ENCODE measurements at regions not wholly inside any gene's neighbourhood (a gene's known extent, or its start where the extent isn't known, plus 50 kb on each side); places are given as distances from the start of the nearest gene placed in this dataset.

DNA sequence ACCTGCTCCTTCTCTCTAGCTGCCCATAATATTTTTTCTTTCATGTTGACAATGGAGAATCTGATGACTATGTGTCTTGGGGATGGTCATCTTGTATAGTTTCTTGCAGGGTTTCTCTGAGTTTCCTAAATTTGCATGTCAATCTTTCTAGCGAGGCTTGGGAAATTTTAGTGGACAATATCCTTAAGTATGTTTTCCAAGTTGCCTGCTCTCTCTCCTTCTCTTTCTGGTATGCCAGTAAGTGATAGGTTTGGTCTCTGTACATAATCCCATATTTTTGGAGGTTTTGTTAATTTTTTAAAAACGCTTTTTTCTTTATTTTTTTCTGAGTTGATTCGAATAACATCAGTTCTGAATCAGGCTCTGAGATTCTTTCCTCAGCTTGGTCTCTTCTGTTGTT, 370.9 kb upstream of the LYPLAL1 start:
- Histone ChIP-seq H3K9ac (no peak overlapping the region), H3K36me3 (ENCODE audit: insufficient read depth) (no peaks in the 10 kb centered on the region), H3K27ac (no peak overlapping the region), H2AFZ (ENCODE audit: low read depth) (no peak overlapping the region), H4K20me1 (ENCODE audit: insufficient read depth) (no peaks in the 10 kb centered on the region), H3K4me1 (ENCODE audit: low read depth, poor library complexity, severe bottlenecking) (no peaks in the 10 kb centered on the region), H3K4me3 (IDR thresholded peaks at IDR 0.05; ENCODE audit: insufficient read depth, low read depth, low read length) (no peak overlapping the region), H3K27me3 (ENCODE audit: insufficient read depth, low read depth) (no peaks in the 10 kb centered on the region), H3K4me2 (no peak overlapping the region), H3K79me2 (ENCODE audit: insufficient read depth, low read depth) (no peaks in the 10 kb centered on the region)
- TF ChIP-seq, protein P1, sequence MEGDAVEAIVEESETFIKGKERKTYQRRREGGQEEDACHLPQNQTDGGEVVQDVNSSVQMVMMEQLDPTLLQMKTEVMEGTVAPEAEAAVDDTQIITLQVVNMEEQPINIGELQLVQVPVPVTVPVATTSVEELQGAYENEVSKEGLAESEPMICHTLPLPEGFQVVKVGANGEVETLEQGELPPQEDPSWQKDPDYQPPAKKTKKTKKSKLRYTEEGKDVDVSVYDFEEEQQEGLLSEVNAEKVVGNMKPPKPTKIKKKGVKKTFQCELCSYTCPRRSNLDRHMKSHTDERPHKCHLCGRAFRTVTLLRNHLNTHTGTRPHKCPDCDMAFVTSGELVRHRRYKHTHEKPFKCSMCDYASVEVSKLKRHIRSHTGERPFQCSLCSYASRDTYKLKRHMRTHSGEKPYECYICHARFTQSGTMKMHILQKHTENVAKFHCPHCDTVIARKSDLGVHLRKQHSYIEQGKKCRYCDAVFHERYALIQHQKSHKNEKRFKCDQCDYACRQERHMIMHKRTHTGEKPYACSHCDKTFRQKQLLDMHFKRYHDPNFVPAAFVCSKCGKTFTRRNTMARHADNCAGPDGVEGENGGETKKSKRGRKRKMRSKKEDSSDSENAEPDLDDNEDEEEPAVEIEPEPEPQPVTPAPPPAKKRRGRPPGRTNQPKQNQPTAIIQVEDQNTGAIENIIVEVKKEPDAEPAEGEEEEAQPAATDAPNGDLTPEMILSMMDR (conservative IDR thresholded peaks at IDR 0.05; ENCODE audit: low read depth, low read length) = no peak

DNA sequence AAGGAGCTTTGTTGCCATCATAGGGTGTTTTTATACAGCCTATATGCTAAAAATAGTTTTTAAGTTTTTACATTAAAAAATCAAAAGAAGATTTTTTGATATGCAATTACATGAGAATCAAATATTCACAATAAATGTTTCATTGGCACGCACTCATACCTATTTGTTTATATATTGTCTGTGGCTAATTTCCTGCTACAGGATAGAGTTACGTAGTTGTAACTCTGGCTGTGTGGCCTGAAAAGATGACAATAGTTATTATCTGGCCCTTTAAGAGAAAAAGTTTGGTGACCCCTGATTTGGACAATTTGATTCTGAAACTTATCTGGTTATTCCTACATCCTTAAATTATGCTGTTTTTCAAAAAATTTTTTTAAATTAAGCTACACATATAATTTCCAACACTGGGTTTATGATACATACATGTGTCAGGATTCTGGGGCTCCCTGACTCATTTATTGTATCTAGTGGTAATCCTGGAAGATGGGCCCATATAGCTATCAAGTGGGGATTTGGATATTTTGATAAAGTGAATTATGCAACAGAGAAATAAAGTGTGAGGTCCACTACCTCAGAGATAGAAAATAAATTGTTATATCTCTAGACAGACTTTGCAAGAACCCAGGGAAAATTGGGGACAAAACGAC, 370.2 kb upstream of the LYPLAL1 start:
- H3K36me3 ChIP-seq (ENCODE audit: insufficient read depth) = no peaks in the 10 kb centered on the region
- TF ChIP-seq, protein P1 (conservative IDR thresholded peaks at IDR 0.05; ENCODE audit: low read depth, low read length) = no peak
- no peak overlapping the region for H3K4me2 ChIP-seq
- H3K79me2 ChIP-seq (ENCODE audit: insufficient read depth, low read depth) = no peaks in the 10 kb centered on the region
- no peak overlapping the region for H3K4me3 ChIP-seq (IDR thresholded peaks at IDR 0.05; ENCODE audit: insufficient read depth, low read depth, low read length)
- H3K9ac ChIP-seq = no peak overlapping the region
- no peaks in the 10 kb centered on the region for H3K4me1 ChIP-seq (ENCODE audit: low read depth, poor library complexity, severe bottlenecking)
- H4K20me1 ChIP-seq (ENCODE audit: insufficient read depth) = no peaks in the 10 kb centered on the region
- no peak overlapping the region for H3K27ac ChIP-seq
- no peaks in the 10 kb centered on the region for H3K27me3 ChIP-seq (ENCODE audit: insufficient read depth, low read depth)
- H2AFZ ChIP-seq (ENCODE audit: low read depth) = no peak overlapping the region

DNA sequence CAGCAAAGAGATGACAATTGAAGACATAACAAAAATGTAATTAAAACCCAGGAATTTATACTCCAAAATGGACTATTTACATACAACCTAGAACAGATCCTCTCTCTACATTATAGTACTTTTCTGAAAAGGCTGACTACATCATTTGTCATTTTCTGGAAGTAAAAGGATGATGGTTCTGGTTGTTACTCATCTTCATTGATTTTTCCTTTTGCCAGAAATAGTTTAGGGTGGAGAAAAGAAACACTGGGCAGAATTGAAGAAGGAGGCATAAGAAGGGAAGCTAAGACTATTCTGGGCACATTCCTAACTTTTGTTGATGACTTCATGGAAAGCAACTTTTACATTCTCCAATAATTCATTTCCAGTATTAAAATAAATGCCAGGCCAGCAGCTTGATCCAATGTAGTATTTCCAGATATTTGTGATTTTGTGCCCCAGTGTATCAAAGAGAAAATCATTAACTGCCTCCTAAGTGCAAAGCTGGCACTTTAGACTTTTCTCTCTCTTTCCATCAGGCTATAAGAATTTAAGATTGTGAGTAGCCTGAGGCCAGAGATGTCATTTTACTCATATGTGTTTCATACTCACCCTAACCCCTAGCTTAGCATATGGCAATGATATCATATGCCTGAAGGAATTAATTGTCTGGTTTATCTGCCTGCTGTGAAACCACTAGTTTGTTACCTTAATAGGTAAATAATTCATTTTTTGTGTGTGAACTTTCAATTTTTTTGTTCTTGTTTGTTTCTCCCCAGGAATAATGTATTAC, 369.5 kb upstream of the LYPLAL1 start:
- H3K27ac ChIP-seq = no peak overlapping the region
- no peaks in the 10 kb centered on the region for H4K20me1 ChIP-seq (ENCODE audit: insufficient read depth)
- no peaks in the 10 kb centered on the region for H3K79me2 ChIP-seq (ENCODE audit: insufficient read depth, low read depth)
- H3K4me3 ChIP-seq (IDR thresholded peaks at IDR 0.05; ENCODE audit: insufficient read depth, low read depth, low read length) = no peak overlapping the region
- no peaks in the 10 kb centered on the region for H3K36me3 ChIP-seq (ENCODE audit: insufficient read depth)
- no peak overlapping the region for H3K9ac ChIP-seq
- no peaks in the 10 kb centered on the region for H3K27me3 ChIP-seq (ENCODE audit: insufficient read depth, low read depth)
- H3K4me1 ChIP-seq (ENCODE audit: low read depth, poor library complexity, severe bottlenecking) = no peaks in the 10 kb centered on the region
- H2AFZ ChIP-seq (ENCODE audit: low read depth) = no peak overlapping the region
- TF ChIP-seq, protein P1 (conservative IDR thresholded peaks at IDR 0.05; ENCODE audit: low read depth, low read length) = no peak
- no peak overlapping the region for H3K4me2 ChIP-seq

DNA sequence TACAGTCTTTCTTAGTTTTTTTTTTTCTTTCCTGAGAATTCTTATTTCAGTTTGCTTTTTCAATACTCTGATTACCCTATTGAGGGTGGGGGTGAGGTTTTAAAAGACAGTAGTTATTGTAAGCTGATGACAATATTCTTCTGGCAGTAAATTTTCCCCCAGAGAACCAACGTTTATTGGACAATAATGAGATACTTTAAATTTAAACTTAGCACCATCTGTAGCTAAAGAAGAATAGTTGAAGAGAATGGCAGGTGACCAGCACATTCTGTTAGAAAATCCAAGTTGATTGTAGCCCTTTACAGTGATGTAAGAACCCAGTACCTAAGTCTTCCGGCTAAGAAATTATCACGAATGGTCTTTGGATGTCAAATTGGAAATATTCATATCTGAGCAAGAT, 364.6 kb upstream of the LYPLAL1 start:
- Histone ChIP-seq H3K27me3 (ENCODE audit: insufficient read depth, low read depth) (no peaks in the 10 kb centered on the region), H3K9ac (no peak overlapping the region), H3K4me3 (IDR thresholded peaks at IDR 0.05; ENCODE audit: insufficient read depth, low read depth, low read length) (no peak overlapping the region), H2AFZ (ENCODE audit: low read depth) (no peak overlapping the region), H4K20me1 (ENCODE audit: insufficient read depth) (no peaks in the 10 kb centered on the region), H3K36me3 (ENCODE audit: insufficient read depth) (no peaks in the 10 kb centered on the region), H3K79me2 (ENCODE audit: insufficient read depth, low read depth) (no peaks in the 10 kb centered on the region), H3K4me2 (no peak overlapping the region), H3K4me1 (ENCODE audit: low read depth, poor library complexity, severe bottlenecking) (no peaks in the 10 kb centered on the region), H3K27ac (no peak overlapping the region)
- TF ChIP-seq, protein P1 (conservative IDR thresholded peaks at IDR 0.05; ENCODE audit: low read depth, low read length) = no peak

Measured in KMS-11 (cell line).